Stimulated activated effector memory CD8-positive, alpha-beta T cell treated with anti-CD3 and anti-CD28 coated beads, Interleukin-12 subunit alpha, Interleukin-12 subunit beta, amount 100 ng/mL, for 72 hours (primary cell): ENCODE measurements at regions not wholly inside any gene's neighbourhood (a gene's known extent, or its start where the extent isn't known, plus 50 kb on each side); places are given as distances from the start of the nearest gene placed in this dataset.

Source experiments
- ATAC-seq: fragments of 150-1000 bp; cut with Tn5 transposase; 2 replicates; pipeline ENCODE4 v1.10.0; 2021
- DNase-seq, 2 donors: peaks; one replicate each; pipeline ENCODE4 v3.0.0; 2021 to 2022; ENCODE audit warnings: low spot score in 2 of 2
- H3K27ac Mint-ChIP-seq: one replicate; pipeline ENCODE4 v1.8.0; 2022; ENCODE audit warnings: mild to moderate bottlenecking, mixed read lengths
- H3K36me3 Mint-ChIP-seq: one replicate; pipeline ENCODE4 v1.8.0; 2022; ENCODE audit warnings: mild to moderate bottlenecking, mixed read lengths
- H3K4me1 Mint-ChIP-seq: one replicate; pipeline ENCODE4 v1.8.0; 2022; ENCODE audit warnings: mixed read lengths
- H3K4me3 Mint-ChIP-seq: one replicate; pipeline ENCODE4 v1.8.0; 2022; ENCODE audit warnings: mild to moderate bottlenecking, mixed read lengths
- H3K9me3 Mint-ChIP-seq: one replicate; pipeline ENCODE4 v1.8.0; 2022; ENCODE audit warnings: mixed read lengths

- Mint-ChIP-seq H3K4me3 (no peak overlapping the region), H3K36me3 (no peaks in the 10 kb centered on the region), H3K4me1 (no peaks in the 10 kb centered on the region), H3K9me3 (peaks cover 7% of the 10 kb centered on the region), H3K27ac (no peak overlapping the region)
- no peak for ATAC-seq
- no peak for DNase-seq
Measured at GRCh38 chr16:6076631-6077030, 979.0 kb upstream of the EEF2KMT start.

DNA sequence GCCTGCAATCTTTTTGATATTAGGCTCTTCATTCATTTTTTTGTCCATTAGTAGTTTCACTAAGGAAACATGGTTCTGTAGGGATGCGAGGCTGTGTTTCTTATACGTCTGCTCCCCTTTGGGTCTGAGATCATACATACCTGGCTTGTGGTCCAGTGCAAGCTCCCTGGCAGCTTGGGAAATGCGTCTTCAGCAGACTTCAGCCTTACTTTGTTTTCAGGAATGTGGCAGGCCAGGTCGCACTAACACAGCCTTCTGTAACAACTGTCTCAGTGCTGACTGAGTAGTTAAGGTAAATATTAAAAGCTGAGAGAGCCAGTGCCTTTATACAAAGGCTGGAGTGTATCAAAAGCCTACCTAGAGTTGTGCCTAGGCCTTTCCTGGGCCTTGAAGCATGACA lies 970.5 kb upstream of the EEF2KMT start:
- Mint-ChIP-seq H3K4me1 (no peaks in the 10 kb centered on the region), H3K4me3 (no peak overlapping the region), H3K9me3 (peaks cover 20% of the 10 kb centered on the region), H3K36me3 (no peaks in the 10 kb centered on the region), H3K27ac (no peak overlapping the region)
- DNase-seq (no peak), ATAC-seq (no peak)

- Mint-ChIP-seq H3K9me3 (peaks cover 16% of the 10 kb centered on the region), H3K4me1 (no peaks in the 10 kb centered on the region), H3K36me3 (no peaks in the 10 kb centered on the region), H3K27ac (no peak overlapping the region), H3K4me3 (no peak overlapping the region)
- DNase-seq (no peak), ATAC-seq (no peak)
Measured at GRCh38 chr16:6066652-6067051, 969.1 kb upstream of the EEF2KMT start.

DNA sequence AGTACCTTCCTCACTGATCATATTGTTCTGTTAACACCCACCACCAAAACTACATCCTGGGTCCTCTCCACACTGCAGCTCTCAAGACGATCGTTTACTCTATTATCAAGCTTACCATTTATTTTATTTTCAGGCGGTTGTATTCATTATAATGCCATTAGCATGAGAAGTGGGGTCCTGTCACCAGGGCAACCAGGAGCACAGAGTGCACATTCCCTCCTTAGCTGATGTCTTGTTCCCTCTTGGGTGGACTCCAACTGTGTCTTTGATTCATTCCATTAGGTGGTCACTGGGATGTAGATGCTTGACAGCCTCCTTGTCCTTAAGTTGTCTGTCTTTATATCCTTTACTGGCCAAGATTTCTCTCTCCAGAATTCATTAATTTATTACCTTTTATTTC lies 965.9 kb upstream of the EEF2KMT start:
- H3K4me3 Mint-ChIP-seq = no peak overlapping the region

DNA sequence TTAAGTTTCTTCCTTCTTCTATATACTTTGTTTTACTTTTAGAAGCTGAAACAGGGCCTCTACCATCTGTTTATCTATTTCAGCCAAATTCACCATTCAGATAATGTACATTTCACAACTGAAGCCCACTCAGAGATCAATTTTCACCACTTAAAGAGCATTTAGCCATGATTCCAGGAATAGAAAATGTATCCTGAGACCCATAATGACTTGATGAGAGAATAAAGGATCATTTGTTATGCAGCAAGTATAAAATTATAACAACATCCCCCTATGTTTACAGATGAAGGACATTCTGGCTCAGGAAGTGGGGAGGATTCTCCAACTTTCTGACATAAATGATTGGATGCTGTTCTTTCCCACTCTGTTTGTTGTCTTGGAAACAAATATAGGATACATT lies 962.1 kb upstream of the EEF2KMT start:
- DNase-seq (no peak), ATAC-seq (no peak)
- H3K9me3 Mint-ChIP-seq = peaks cover 17% of the 10 kb centered on the region
- no peak overlapping the region for H3K27ac Mint-ChIP-seq
- no peaks in the 10 kb centered on the region for H3K4me1 Mint-ChIP-seq
- no peak overlapping the region for H3K4me3 Mint-ChIP-seq
- no peaks in the 10 kb centered on the region for H3K36me3 Mint-ChIP-seq

More for the DNA sequence above, 965.9 kb upstream of the EEF2KMT start:
- no peak overlapping the region for H3K27ac Mint-ChIP-seq
- no peak for ATAC-seq
- H3K36me3 Mint-ChIP-seq = no peaks in the 10 kb centered on the region
- DNase-seq = no peak
- H3K4me1 Mint-ChIP-seq = no peaks in the 10 kb centered on the region
- H3K9me3 Mint-ChIP-seq = peaks cover 20% of the 10 kb centered on the region

- Mint-ChIP-seq H3K4me1 (no peaks in the 10 kb centered on the region), H3K27ac (no peak overlapping the region), H3K9me3 (peaks cover 18% of the 10 kb centered on the region), H3K4me3 (no peak overlapping the region), H3K36me3 (no peaks in the 10 kb centered on the region)
- no peak for ATAC-seq
- no peak for DNase-seq
Measured at GRCh38 chr16:6057821-6058220, 960.2 kb upstream of the EEF2KMT start.

DNA sequence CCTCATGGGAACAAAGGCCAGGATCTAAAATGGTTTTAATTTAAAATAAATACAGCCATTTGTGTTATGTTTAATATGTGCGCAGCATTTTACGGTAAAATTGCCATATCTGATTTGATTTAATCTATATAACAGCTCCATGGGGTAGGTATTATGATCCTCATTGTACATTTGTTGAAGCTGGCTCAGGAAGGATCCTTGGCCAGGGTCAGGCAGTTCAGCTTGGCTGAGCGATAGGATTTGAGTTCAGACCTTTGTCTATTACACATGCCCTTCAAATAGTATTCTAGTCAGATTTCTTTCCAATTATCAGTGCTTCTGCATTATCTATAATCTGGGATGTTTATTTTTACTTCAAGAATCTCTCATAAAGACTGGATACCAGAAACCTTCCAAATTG lies 950.4 kb upstream of the EEF2KMT start:
- Mint-ChIP-seq H3K27ac (no peak overlapping the region), H3K4me1 (no peaks in the 10 kb centered on the region), H3K36me3 (no peaks in the 10 kb centered on the region), H3K4me3 (no peak overlapping the region), H3K9me3 (peaks cover 17% of the 10 kb centered on the region)
- no peak for ATAC-seq
- DNase-seq = no peak

GRCh38 chr16:6047325-6047724 lies 949.7 kb upstream of the EEF2KMT start:
- ATAC-seq = no peak
- no peak overlapping the region for H3K4me3 Mint-ChIP-seq
- H3K27ac Mint-ChIP-seq = no peak overlapping the region

GRCh38 chr16:6038941-6039645 lies 941.5 kb upstream of the EEF2KMT start:
- ATAC-seq (no peak), DNase-seq (no peak)
- Mint-ChIP-seq H3K4me3 (no peak overlapping the region), H3K4me1 (no peaks in the 10 kb centered on the region), H3K36me3 (no peaks in the 10 kb centered on the region), H3K9me3 (peaks cover 8% of the 10 kb centered on the region), H3K27ac (no peak overlapping the region)

More at GRCh38 chr16:6047325-6047724, 949.7 kb upstream of the EEF2KMT start:
- no peaks in the 10 kb centered on the region for H3K4me1 Mint-ChIP-seq
- no peaks in the 10 kb centered on the region for H3K36me3 Mint-ChIP-seq
- no peak for DNase-seq
- H3K9me3 Mint-ChIP-seq = peaks cover 20% of the 10 kb centered on the region

DNA sequence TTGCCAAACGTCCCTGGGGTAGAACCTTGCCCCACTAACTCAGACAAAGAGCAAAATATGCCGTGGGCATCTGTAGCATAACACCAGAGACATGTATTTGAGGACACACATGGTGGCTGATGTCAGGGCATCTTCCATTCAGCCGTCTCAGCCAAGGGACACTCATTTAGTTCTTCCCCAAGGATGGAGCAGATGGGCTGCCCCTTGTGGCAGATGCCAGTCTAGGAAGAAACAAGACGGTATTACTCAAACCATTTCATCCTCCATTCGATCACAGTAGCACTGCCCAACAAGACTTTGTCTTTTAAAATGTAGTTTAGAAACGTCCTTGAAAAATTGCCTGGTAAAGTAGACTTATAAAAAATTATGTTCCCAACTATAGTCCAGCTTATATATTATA lies 937.6 kb upstream of the EEF2KMT start:
- peaks cover 11% of the 10 kb centered on the region for H3K9me3 Mint-ChIP-seq
- no peak overlapping the region for H3K4me3 Mint-ChIP-seq
- no peak overlapping the region for H3K27ac Mint-ChIP-seq
- no peaks in the 10 kb centered on the region for H3K36me3 Mint-ChIP-seq
- DNase-seq (no peak), ATAC-seq (no peak)
- H3K4me1 Mint-ChIP-seq = no peaks in the 10 kb centered on the region

- Mint-ChIP-seq H3K4me3 (no peak overlapping the region), H3K4me1 (no peaks in the 10 kb centered on the region), H3K27ac (no peak overlapping the region), H3K9me3 (peaks cover 10% of the 10 kb centered on the region), H3K36me3 (no peaks in the 10 kb centered on the region)
- ATAC-seq (no peak), DNase-seq (no peak)
Measured at GRCh38 chr16:6034511-6034910, 936.9 kb upstream of the EEF2KMT start.

DNA sequence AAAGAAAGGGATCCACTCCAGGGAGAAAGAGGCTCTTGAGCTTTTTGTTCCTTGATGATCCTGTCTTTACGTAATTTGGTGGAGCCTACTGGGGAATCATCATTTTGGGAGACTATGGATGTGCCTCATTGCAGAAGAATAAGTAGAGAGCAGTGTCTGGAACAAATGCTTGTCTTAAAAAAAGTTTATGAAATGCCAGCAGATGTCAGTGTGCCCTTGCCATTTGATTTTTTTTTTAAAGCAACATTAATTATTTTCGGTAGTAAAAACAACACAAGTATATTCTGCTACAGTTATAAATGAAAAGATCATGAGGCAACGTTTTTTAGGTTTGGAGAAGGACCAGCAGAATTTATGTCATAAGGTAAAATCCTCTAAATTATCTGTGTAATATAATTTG lies 934.8 kb upstream of the EEF2KMT start:
- ATAC-seq (no peak), DNase-seq (no peak)
- Mint-ChIP-seq H3K4me3 (no peak overlapping the region), H3K4me1 (no peaks in the 10 kb centered on the region), H3K27ac (no peak overlapping the region), H3K9me3 (peaks cover 10% of the 10 kb centered on the region), H3K36me3 (no peaks in the 10 kb centered on the region)

- ATAC-seq (no peak), DNase-seq (no peak)
- Mint-ChIP-seq H3K9me3 (peaks cover 14% of the 10 kb centered on the region), H3K27ac (no peak overlapping the region), H3K4me3 (no peak overlapping the region), H3K36me3 (no peaks in the 10 kb centered on the region), H3K4me1 (no peaks in the 10 kb centered on the region)
Measured at GRCh38 chr16:6031567-6031966, 934.0 kb upstream of the EEF2KMT start.

DNA sequence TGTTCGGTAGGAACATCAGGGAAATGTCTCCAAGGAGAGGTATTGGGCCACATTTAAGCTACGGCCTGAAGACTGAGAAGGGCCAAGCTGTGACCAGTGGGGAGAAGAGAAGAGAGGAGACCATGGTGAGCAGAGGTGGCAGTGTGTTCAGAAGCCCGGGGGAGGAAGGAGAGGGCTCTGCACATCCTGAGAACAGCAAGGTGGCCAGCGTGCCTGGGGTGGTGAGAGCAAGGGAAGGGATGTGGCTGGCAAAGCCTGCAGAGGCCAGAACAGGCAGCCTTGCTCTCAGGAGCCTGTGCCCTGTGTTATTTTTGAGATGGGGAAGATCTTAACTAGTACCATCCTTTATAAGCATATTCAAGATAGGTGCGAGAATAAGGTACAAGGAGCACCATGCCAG lies 933.5 kb upstream of the EEF2KMT start:
- H3K9me3 Mint-ChIP-seq = peaks cover 14% of the 10 kb centered on the region
- DNase-seq (no peak), ATAC-seq (no peak)
- H3K27ac Mint-ChIP-seq = no peak overlapping the region
- H3K4me3 Mint-ChIP-seq = no peak overlapping the region
- no peaks in the 10 kb centered on the region for H3K36me3 Mint-ChIP-seq
- H3K4me1 Mint-ChIP-seq = no peaks in the 10 kb centered on the region

GRCh38 chr16:6027733-6028132 lies 930.1 kb upstream of the EEF2KMT start:
- ATAC-seq = no peak
- H3K27ac Mint-ChIP-seq = no peak overlapping the region
- no peaks in the 10 kb centered on the region for H3K36me3 Mint-ChIP-seq
- H3K9me3 Mint-ChIP-seq = peaks cover 10% of the 10 kb centered on the region
- no peak for DNase-seq
- H3K4me1 Mint-ChIP-seq = no peaks in the 10 kb centered on the region
- H3K4me3 Mint-ChIP-seq = no peak overlapping the region

DNA sequence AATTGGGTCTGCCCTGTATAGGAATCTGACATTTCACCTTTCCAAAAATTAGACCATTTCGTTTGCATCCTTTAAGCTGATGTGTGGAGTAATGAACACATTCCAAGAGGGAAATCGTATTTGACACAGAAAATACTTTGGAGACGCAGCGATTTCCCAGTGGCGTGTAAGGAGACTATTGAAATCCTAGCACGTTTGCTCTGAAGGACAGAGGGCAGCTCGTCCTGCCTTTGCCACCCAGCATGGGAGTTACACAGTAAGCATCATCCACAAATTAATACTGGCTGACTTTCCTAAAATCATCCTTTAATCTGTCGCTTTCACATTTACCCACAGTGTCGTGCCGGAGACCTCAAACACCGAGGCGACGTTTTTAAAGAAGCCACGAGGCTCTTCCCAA lies 925.9 kb upstream of the EEF2KMT start:
- peaks cover 6% of the 10 kb centered on the region for H3K9me3 Mint-ChIP-seq

More for the DNA sequence above, 925.9 kb upstream of the EEF2KMT start:
- DNase-seq (no peak), ATAC-seq (no peak)
- Mint-ChIP-seq H3K4me1 (no peaks in the 10 kb centered on the region), H3K27ac (no peak overlapping the region), H3K36me3 (no peaks in the 10 kb centered on the region), H3K4me3 (no peak overlapping the region)
